Keratinocyte (primary cell): ENCODE measurements at regions not wholly inside any gene's neighbourhood (a gene's known extent, or its start where the extent isn't known, plus 50 kb on each side); places are given as distances from the start of the nearest gene placed in this dataset.

Experiments used
- DNase-seq: peaks from one replicate; pipeline ENCODE4 v3.0.0-alpha.2; 2011; ENCODE audit warnings: low read depth, missing footprints, low spot score
- FAIRE-seq: peaks from 2 replicates; lab custom pipeline; 2011; peaks lifted over from hg19 to GRCh38; lab: Jason Lieb, UNC
- H2AFZ ChIP-seq: 2 replicates; pipeline ENCODE4 v1.6.0; 2012; ENCODE audit warnings: low read length, control low read depth, inconsistent platforms; ENCODE audit not compliant: control insufficient read depth
- H3K27ac ChIP-seq: 2 replicates; pipeline ENCODE4 v1.5.1; 2011; ENCODE audit warnings: low read length; ENCODE audit not compliant: control insufficient read depth, insufficient read depth
- H3K27me3 ChIP-seq: 3 replicates; pipeline ENCODE4 v1.6.0; 2011; ENCODE audit warnings: low read length; ENCODE audit not compliant: control insufficient read depth, insufficient read depth; ENCODE audit errors: extremely low read depth
- H3K36me3 ChIP-seq, 2 experiments: 2 replicates in 1 of 2; 3 replicates in 1 of 2; pipeline ENCODE4 v1.5.1; 2011; ENCODE audit warnings: low read length in 2 of 2, mild to moderate bottlenecking in 1 of 2; ENCODE audit not compliant: control insufficient read depth in 2 of 2, insufficient read depth in 2 of 2; ENCODE audit errors: extremely low read depth in 1 of 2
- H3K4me1 ChIP-seq: 3 replicates; pipeline ENCODE4 v1.5.1; 2011; ENCODE audit warnings: low read length; ENCODE audit not compliant: control insufficient read depth, insufficient read depth; ENCODE audit errors: extremely low read depth
- H3K4me2 ChIP-seq: 3 replicates; pipeline ENCODE4 v1.6.0; 2011; ENCODE audit warnings: low read depth, low read length; ENCODE audit not compliant: control insufficient read depth, insufficient read depth; ENCODE audit errors: extremely low read depth
- H3K4me3 ChIP-seq, 3 experiments: fragments of 200-600 bp in 1 of 3; sonication (generic) in 1 of 3; 2 replicates in 2 of 3; 3 replicates in 1 of 3; pipeline ENCODE4 v1.5.1; 2011 to 2016; ENCODE audit warnings: low read length in 3 of 3, mild to moderate bottlenecking in 3 of 3, control low read depth in 2 of 3, inconsistent platforms in 1 of 3, low read depth in 1 of 3, mixed read lengths in 1 of 3, mixed run types in 1 of 3, moderate library complexity in 1 of 3; ENCODE audit not compliant: control insufficient read depth in 2 of 3, insufficient read depth in 2 of 3; ENCODE audit errors: extremely low read depth in 1 of 3
- H3K79me2 ChIP-seq: 2 replicates; pipeline ENCODE4 v1.6.0; 2012; ENCODE audit warnings: low read length; ENCODE audit not compliant: control insufficient read depth, insufficient read depth
- H3K9ac ChIP-seq: 3 replicates; pipeline ENCODE4 v1.6.0; 2011; ENCODE audit warnings: low read length; ENCODE audit not compliant: control insufficient read depth, insufficient read depth; ENCODE audit errors: extremely low read depth
- H3K9me1 ChIP-seq: 3 replicates; pipeline ENCODE4 v1.6.0; 2011; ENCODE audit warnings: low read length; ENCODE audit not compliant: control insufficient read depth, insufficient read depth; ENCODE audit errors: extremely low read depth
- H3K9me3 ChIP-seq: 2 replicates; pipeline ENCODE4 v1.5.1; 2012; ENCODE audit warnings: low read depth, low read length; ENCODE audit not compliant: control insufficient read depth
- H4K20me1 ChIP-seq: 3 replicates; pipeline ENCODE4 v1.6.0; 2011; ENCODE audit warnings: low read length; ENCODE audit not compliant: control insufficient read depth, insufficient read depth; ENCODE audit errors: extremely low read depth
- CTCF ChIP-seq, 3 experiments: IDR thresholded peaks in 1 of 3; conservative IDR thresholded peaks in 1 of 3; optimal IDR thresholded peaks in 1 of 3; 2 replicates in 2 of 3; 3 replicates in 1 of 3; pipeline versions ENCODE3 to v1.5.1; 2011; ENCODE audit warnings: low read length in 3 of 3, mild to moderate bottlenecking in 3 of 3, moderate library complexity in 2 of 3, control low read depth in 1 of 3, inconsistent platforms in 1 of 3; ENCODE audit not compliant: insufficient read depth in 2 of 3; ENCODE audit errors: extremely low read depth in 1 of 3
- EZH2 ChIP-seq: IDR thresholded peaks from one replicate; pipeline ENCODE4 v1.6.1; 2012; ENCODE audit warnings: inconsistent platforms, mild to moderate bottlenecking, low read length, moderate library complexity
- dilution Hi-C: fragments of 300-500 bp; cut with MboI; formaldehyde crosslinking; loops from one replicate; pipeline ENCODE4 v1.7.0; 2020; ENCODE audit warnings: low sequenced_read_pairs; ENCODE audit not compliant: extremely low pct_ligation_motif_present

GRCh38 chr11:128198216-128198772 lies 389.1 kb downstream of the ETS1 start:
- FAIRE-seq (no peak), DNase-seq (no peak)
- Histone ChIP-seq H3K36me3 (no peaks in the 10 kb centered on the region), H3K79me2 (no peaks in the 10 kb centered on the region), H3K27me3 (no peaks in the 10 kb centered on the region), H2AFZ (no peak overlapping the region), H3K9me1 (no peaks in the 10 kb centered on the region), H3K9me3 (no peaks in the 10 kb centered on the region), H3K4me3 (no peak overlapping the region), H3K4me2 (no peak overlapping the region), H3K4me1 (peaks cover 15% of the 10 kb centered on the region), H3K9ac (no peak overlapping the region), H4K20me1 (no peaks in the 10 kb centered on the region), H3K27ac (no peak overlapping the region)
- dilution Hi-C loops: loop anchor here (25.0 kb wide), 1 partner anchor 439 kb away; no protein-coding TSS in a partner anchor
- TF ChIP-seq CTCF (optimal IDR thresholded peaks at IDR 0.05 in 1 of 3, IDR thresholded peaks at IDR 0.05 in 1 of 3, conservative IDR thresholded peaks at IDR 0.05 in 1 of 3; ENCODE audit: extremely low read depth in 1 of 3, insufficient read depth in 2 of 3, low read length in 3 of 3) (no peak), EZH2 (no peak)

GRCh38 chr11:128196235-128196634 lies 391.1 kb downstream of the ETS1 start:
- Histone ChIP-seq H2AFZ (peak overlapping the region; percentile 6), H3K4me1 (peaks cover 16% of the 10 kb centered on the region), H3K36me3 (no peaks in the 10 kb centered on the region), H3K27me3 (no peaks in the 10 kb centered on the region), H4K20me1 (no peaks in the 10 kb centered on the region), H3K9ac (no peak overlapping the region), H3K27ac (no peak overlapping the region), H3K4me3 (no peak overlapping the region), H3K9me3 (no peaks in the 10 kb centered on the region), H3K79me2 (no peaks in the 10 kb centered on the region), H3K4me2 (no peak overlapping the region), H3K9me1 (no peaks in the 10 kb centered on the region)
- no peak for TF ChIP-seq EZH2
- no peak for TF ChIP-seq CTCF (optimal IDR thresholded peaks at IDR 0.05 in 1 of 3, IDR thresholded peaks at IDR 0.05 in 1 of 3, conservative IDR thresholded peaks at IDR 0.05 in 1 of 3; ENCODE audit: extremely low read depth in 1 of 3, insufficient read depth in 2 of 3, low read length in 3 of 3)
- DNase-seq: no peak
- FAIRE-seq: no peak
- dilution Hi-C loops: loop anchor here (25.0 kb wide), 1 partner anchor 441 kb away; no protein-coding TSS in a partner anchor
